ENCODE measurements at regions not wholly inside any gene's neighbourhood (a gene's known extent, or its start where the extent isn't known, plus 50 kb on each side); places are given as distances from the start of the nearest gene placed in this dataset.
"Not testable (repeated sequence)": the region's sequence is repeated elsewhere in the genome, so short reads cannot be mapped to it uniquely, and the experiment has no call there.

GRCh38 chr6:144507772-144508312 is 222.7 kb downstream of the UTRN start:
- peak; percentile 18; the same call in 1 of the 2 replicates for TF ChIP-seq ZNF687 (CRISPR knock-in tag; IDR thresholded peaks at IDR 0.05)
- H4K20me1 ChIP-seq (ENCODE audit: insufficient read depth, low read length); H3K27ac ChIP-seq (ENCODE audit: extremely low read length, insufficient read depth, low read length); H3K27me3 ChIP-seq (ENCODE audit: control insufficient read depth in 1 of 2, insufficient read depth in 2 of 2, low read length in 2 of 2); DNase-seq (ENCODE audit: low spot score); FAIRE-seq; H3K4me2 ChIP-seq (ENCODE audit: low read depth, low read length); BruUV-seq (replicated peaks); H3K4me1 ChIP-seq (ENCODE audit: insufficient read depth, low read length); CTCF ChIA-PET (ENCODE audit: low intra/inter-chr PET ratio, low total read pairs); in situ Hi-C loops (cut with HindIII; ENCODE audit: extremely low pct_ligation_motif_present, low pct_unique_long_range_greater_than_20kb); intact Hi-C loops (cut with micrococcal nuclease; ENCODE audit: unreplicated experiment); H2AFZ ChIP-seq (ENCODE audit: low read length); H3K9ac ChIP-seq (ENCODE audit: insufficient read depth, low read depth, low read length); H3K4me3 ChIP-seq (replicated peaks in 1 of 3; ENCODE audit: insufficient read depth in 1 of 3, low read depth in 2 of 3, low read length in 3 of 3); H3K79me2 ChIP-seq (ENCODE audit: insufficient read depth, low read length); POLR2A ChIA-PET: not testable (repeated sequence)
- H3K9me3 ChIP-seq (ENCODE audit: low read length): peaks cover 12% of the 10 kb centered on the region
- WGBS (ENCODE audit: low lambda C conversion rate): 100% methylated on average over 4 of the region's 6 CpGs
- peak; percentile 54 for ATAC-seq
- H3K36me3 ChIP-seq (replicated peaks in 1 of 2; ENCODE audit: control insufficient read depth in 1 of 2, insufficient read depth in 2 of 2, low read length in 2 of 2): peaks cover 16 to 45% of the 10 kb centered on the region in 2 experiments

- no peak overlapping the region for H3K27ac ChIP-seq (ENCODE audit: extremely low read length, insufficient read depth, low read length)
- no TSS peak for BruUV-seq (replicated peaks)
- WGBS (ENCODE audit: low lambda C conversion rate): 97% methylated on average over 4 of the region's 4 CpGs
- in situ Hi-C loops (cut with HindIII; ENCODE audit: extremely low pct_ligation_motif_present, low pct_unique_long_range_greater_than_20kb) (no loop called here), intact Hi-C loops (cut with micrococcal nuclease; ENCODE audit: unreplicated experiment) (no loop called here)
- H3K9ac ChIP-seq (ENCODE audit: insufficient read depth, low read depth, low read length): no peak overlapping the region
- H3K4me3 ChIP-seq (replicated peaks in 1 of 3; ENCODE audit: insufficient read depth in 1 of 3, low read depth in 2 of 3, low read length in 3 of 3): no peak overlapping the region
- H3K79me2 ChIP-seq (ENCODE audit: insufficient read depth, low read length): no peaks in the 10 kb centered on the region
- no peak overlapping the region for H2AFZ ChIP-seq (ENCODE audit: low read length)
- no peaks in the 10 kb centered on the region for H3K9me3 ChIP-seq (ENCODE audit: low read length)
- H3K4me2 ChIP-seq (ENCODE audit: low read depth, low read length): no peak overlapping the region
- ChIA-PET CTCF (ENCODE audit: low intra/inter-chr PET ratio, low total read pairs) (no interaction called here), POLR2A (no interaction called here)
- DNase-seq (ENCODE audit: low spot score): no peak
- no peaks in the 10 kb centered on the region; the same call in none of the 2 replicates for H4K20me1 ChIP-seq (ENCODE audit: insufficient read depth, low read length)
- H3K27me3 ChIP-seq (ENCODE audit: control insufficient read depth in 1 of 2, insufficient read depth in 2 of 2, low read length in 2 of 2): no peaks in the 10 kb centered on the region
- peaks cover 32 to 66% of the 10 kb centered on the region in 2 experiments for H3K36me3 ChIP-seq (replicated peaks in 1 of 2; ENCODE audit: control insufficient read depth in 1 of 2, insufficient read depth in 2 of 2, low read length in 2 of 2)
- ATAC-seq: no peak
- no peak for FAIRE-seq
- no peaks in the 10 kb centered on the region for H3K4me1 ChIP-seq (ENCODE audit: insufficient read depth, low read length)
- TF ChIP-seq ZNF646 (CRISPR knock-in tag; IDR thresholded peaks at IDR 0.05) (no peak), ZBTB25 (CRISPR knock-in tag; IDR thresholded peaks at IDR 0.05) (no peak)
Observed at GRCh38 chr6:144510859-144511258, 225.7 kb downstream of the UTRN start.

All from HepG2 (cell line).